CD14-positive monocyte (primary cell): ENCODE measurements at regions not wholly inside any gene's neighbourhood (a gene's known extent, or its start where the extent isn't known, plus 50 kb on each side); places are given as distances from the start of the nearest gene placed in this dataset.

ENCODE experiments used
- DNase-seq, 3 donors: peaks; one replicate each; pipeline ENCODE4 v3.0.0-alpha.2; 2011 to 2022
- H2AFZ ChIP-seq: 2 replicates; pipeline ENCODE4 v1.6.0; 2012; ENCODE audit warnings: mild to moderate bottlenecking, low read depth, low read length, inconsistent platforms; ENCODE audit not compliant: insufficient read depth, poor library complexity, severe bottlenecking
- H3K27ac ChIP-seq, 2 donors: 1 replicate in 1 of 2; 2 replicates in 1 of 2; pipeline ENCODE4 v1.5.1; 2012 to 2013; ENCODE audit warnings: low read length in 2 of 2, control low read depth in 1 of 2, inconsistent platforms in 1 of 2, low read depth in 1 of 2, mild to moderate bottlenecking in 1 of 2
- H3K27me3 ChIP-seq, 2 donors: one replicate each; pipeline versions ENCODE4 v1.6.0 to v1.6.1; 2011 to 2013; ENCODE audit warnings: low read length in 2 of 2; ENCODE audit not compliant: control insufficient read depth in 2 of 2, insufficient read depth in 2 of 2
- H3K36me3 ChIP-seq, 2 donors: replicated peaks in 1 of 2; 1 replicate in 1 of 2; 2 replicates in 1 of 2; pipeline versions ENCODE4 v1.5.1 to v1.6.1; 2012 to 2013; ENCODE audit warnings: low read length in 2 of 2, control low read depth in 1 of 2, inconsistent platforms in 1 of 2, mild to moderate bottlenecking in 1 of 2; ENCODE audit not compliant: insufficient read depth in 2 of 2, control insufficient read depth in 1 of 2
- H3K4me1 ChIP-seq, 2 donors: 1 replicate in 1 of 2; 2 replicates in 1 of 2; pipeline versions ENCODE4 v1.5.1 to v1.6.1; 2012 to 2013; ENCODE audit warnings: low read length in 2 of 2, control low read depth in 1 of 2, inconsistent platforms in 1 of 2, mild to moderate bottlenecking in 1 of 2, moderate library complexity in 1 of 2; ENCODE audit not compliant: insufficient read depth in 2 of 2, control insufficient read depth in 1 of 2
- H3K4me2 ChIP-seq: replicated peaks from 2 replicates; pipeline ENCODE3; 2012; ENCODE audit warnings: low read length, moderate library complexity, mild to moderate bottlenecking; ENCODE audit not compliant: poor library complexity, severe bottlenecking; ENCODE audit errors: extremely low read depth
- H3K4me3 ChIP-seq, 3 experiments: fragments of 200-600 bp in 1 of 3; sonication (generic) in 1 of 3; replicated peaks in 1 of 3; 1 replicate in 2 of 3; 2 replicates in 1 of 3; pipeline ENCODE4 v1.5.1; 2011 to 2013; ENCODE audit warnings: low read length in 3 of 3, mild to moderate bottlenecking in 3 of 3, control low read depth in 2 of 3, low read depth in 2 of 3, inconsistent platforms in 1 of 3, moderate library complexity in 1 of 3
- H3K79me2 ChIP-seq: 2 replicates; pipeline ENCODE4 v1.6.0; 2012; ENCODE audit warnings: mild to moderate bottlenecking, control low read depth, inconsistent platforms, low read length, moderate library complexity; ENCODE audit not compliant: insufficient read depth
- H3K9ac ChIP-seq: 2 replicates; pipeline ENCODE4 v1.6.0; 2017; ENCODE audit warnings: low read length, mild to moderate bottlenecking; ENCODE audit not compliant: insufficient read depth, poor library complexity, severe bottlenecking
- H3K9me3 ChIP-seq, 2 donors: replicated peaks in 1 of 2; 1 replicate in 1 of 2; 2 replicates in 1 of 2; pipeline versions ENCODE4 v1.5.1 to v1.6.1; 2012 to 2013; ENCODE audit warnings: low read length in 2 of 2, control low read depth in 1 of 2; ENCODE audit not compliant: control insufficient read depth in 1 of 2, insufficient read depth in 1 of 2
- H4K20me1 ChIP-seq: 2 replicates; pipeline ENCODE4 v1.6.0; 2012; ENCODE audit warnings: mild to moderate bottlenecking, low read length, control low read depth, moderate library complexity; ENCODE audit not compliant: insufficient read depth
- H3K27ac Mint-ChIP-seq, 7 donors: one replicate each; pipeline ENCODE4 v1.8.0; 2020; ENCODE audit warnings: mild to moderate bottlenecking in 7 of 7, mixed read lengths in 7 of 7, moderate library complexity in 6 of 7, inconsistent platforms in 2 of 7
- H3K27me3 Mint-ChIP-seq, 3 donors: one replicate each; pipeline ENCODE4 v1.8.0; 2021 to 2022; ENCODE audit warnings: low read depth in 3 of 3, mild to moderate bottlenecking in 3 of 3, mixed read lengths in 3 of 3, moderate library complexity in 3 of 3, inconsistent platforms in 1 of 3
- H3K36me3 Mint-ChIP-seq, 2 donors: one replicate each; pipeline ENCODE4 v1.8.0; 2020; ENCODE audit warnings: mixed read lengths in 2 of 2, inconsistent platforms in 1 of 2, mild to moderate bottlenecking in 1 of 2
- H3K4me1 Mint-ChIP-seq: one replicate; pipeline ENCODE4 v1.8.0; 2020; ENCODE audit warnings: mild to moderate bottlenecking, mixed read lengths
- H3K4me3 Mint-ChIP-seq, 2 donors: one replicate each; pipeline ENCODE4 v1.8.0; 2020; ENCODE audit warnings: mild to moderate bottlenecking in 2 of 2, mixed read lengths in 2 of 2, moderate library complexity in 1 of 2
- H3K9me3 Mint-ChIP-seq, 7 donors: one replicate each; pipeline ENCODE4 v1.8.0; 2020 to 2022; ENCODE audit warnings: mixed read lengths in 7 of 7, mild to moderate bottlenecking in 6 of 7, moderate library complexity in 6 of 7, inconsistent platforms in 2 of 7
- CTCF ChIP-seq: fragments of 200-600 bp; IDR thresholded peaks from one replicate; pipeline ENCODE4 v1.8.0; 2022; ENCODE audit warnings: antibody characterized with exemption, mild to moderate bottlenecking
- WGBS: methylation state at CpG from one replicate; pipeline ENCODE4 v1.1.5; 2013; ENCODE audit warnings: missing lambda C conversion rate; ENCODE audit not compliant: insufficient coverage; 5-methylcytosine and 5-hydroxymethylcytosine counted together
- intact Hi-C, 2 donors: fragments of 100-400 bp; cut with micrococcal nuclease; formaldehyde crosslinking; loops; one replicate each; pipeline versions ENCODE4 v1.15.0 to v1.15.1; 2023

GRCh38 chr5:147979761-147980160, 73.4 kb upstream of the C5orf46 start:
- Mint-ChIP-seq H3K4me1 (no peaks in the 10 kb centered on the region), H3K27me3 (peaks cover 0 to 1% (median 0%) of the 10 kb centered on the region in 3 donors), H3K27ac (no peak overlapping the region), H3K4me3 (no peak overlapping the region), H3K9me3 (peaks cover 0 to 2% (median 0%) of the 10 kb centered on the region in 7 donors), H3K36me3 (no peaks in the 10 kb centered on the region)
- no CpG with 5 or more reads among the region's 1 CpG for WGBS
- H4K20me1 ChIP-seq, result no peaks in the 10 kb centered on the region
- H3K27me3 ChIP-seq, result no peaks in the 10 kb centered on the region
- DNase-seq, result no peak
- H2AFZ ChIP-seq, result no peak overlapping the region
- no peak overlapping the region for H3K9ac ChIP-seq
- no peaks in the 10 kb centered on the region for H3K9me3 ChIP-seq
- no peak overlapping the region for H3K4me3 ChIP-seq
- no peak overlapping the region for H3K4me2 ChIP-seq
- H3K79me2 ChIP-seq, result no peaks in the 10 kb centered on the region
- no peaks in the 10 kb centered on the region for H3K36me3 ChIP-seq
- no peak for TF ChIP-seq CTCF
- no peaks in the 10 kb centered on the region for H3K4me1 ChIP-seq
- intact Hi-C loops, result no loop called here
- H3K27ac ChIP-seq, result no peak overlapping the region

GRCh38 chr5:147972076-147972840, 65.9 kb upstream of the C5orf46 start:
- Histone ChIP-seq H3K4me1 (no peaks in the 10 kb centered on the region), H3K36me3 (no peaks in the 10 kb centered on the region), H3K79me2 (no peaks in the 10 kb centered on the region), H3K9me3 (no peaks in the 10 kb centered on the region), H4K20me1 (no peaks in the 10 kb centered on the region), H2AFZ (no peak overlapping the region), H3K27ac (no peak overlapping the region), H3K9ac (no peak overlapping the region), H3K4me3 (no peak overlapping the region), H3K4me2 (no peak overlapping the region), H3K27me3 (no peaks in the 10 kb centered on the region)
- Mint-ChIP-seq H3K9me3 (no peaks in the 10 kb centered on the region), H3K27me3 (no peaks in the 10 kb centered on the region), H3K4me3 (no peak overlapping the region), H3K4me1 (no peaks in the 10 kb centered on the region), H3K36me3 (no peaks in the 10 kb centered on the region), H3K27ac (no peak overlapping the region)
- WGBS, result no CpG with 5 or more reads among the region's 7 CpGs
- no peak for DNase-seq
- intact Hi-C loops, result no loop called here
- TF ChIP-seq CTCF, result no peak
